ENCODE measurements at regions not wholly inside any gene's neighbourhood (a gene's known extent, or its start where the extent isn't known, plus 50 kb on each side); places are given as distances from the start of the nearest gene placed in this dataset.

DNA sequence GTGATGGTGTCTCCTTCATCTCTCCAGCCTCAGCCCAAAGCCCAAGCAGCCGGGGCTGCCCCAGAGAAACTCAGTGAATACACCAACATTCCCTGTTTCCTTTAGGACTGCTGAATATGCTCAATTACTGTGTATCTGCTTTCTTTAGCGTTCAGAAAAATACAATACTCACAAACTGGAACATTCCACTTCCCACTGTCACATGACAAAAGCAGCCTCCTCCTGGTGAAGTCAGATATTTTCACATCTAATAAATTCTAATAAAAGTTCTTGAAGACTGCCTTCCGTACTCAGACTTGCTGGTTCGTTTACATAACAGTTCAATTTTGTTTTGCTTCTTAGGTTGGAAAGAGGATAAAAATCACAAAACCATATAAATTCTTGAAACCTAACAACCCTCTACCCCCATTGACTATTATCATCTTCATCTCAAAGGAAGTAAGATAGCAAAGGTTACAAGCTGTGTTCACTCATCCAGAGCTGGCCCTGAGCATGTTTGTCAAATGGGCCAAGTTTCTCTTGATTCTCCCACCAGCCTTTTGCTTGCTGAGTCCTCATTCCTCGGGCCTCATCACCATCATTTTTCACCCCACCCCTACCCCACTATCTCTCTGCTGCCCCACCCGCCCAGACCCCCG, 190.8 kb upstream of the HNRNPA3 start:
- Histone ChIP-seq H3K27ac (no peak overlapping the region), H3K4me3 (no peak overlapping the region), H3K36me3 (no peaks in the 10 kb centered on the region), H3K9me3 (no peaks in the 10 kb centered on the region), H3K4me1 (peaks cover 0 to 8% of the 10 kb centered on the region in 2 donors), H3K27me3 (no peaks in the 10 kb centered on the region)
- TF ChIP-seq POLR2A (IDR thresholded peaks at IDR 0.05) = no peak
- TF ChIP-seq, protein P1, sequence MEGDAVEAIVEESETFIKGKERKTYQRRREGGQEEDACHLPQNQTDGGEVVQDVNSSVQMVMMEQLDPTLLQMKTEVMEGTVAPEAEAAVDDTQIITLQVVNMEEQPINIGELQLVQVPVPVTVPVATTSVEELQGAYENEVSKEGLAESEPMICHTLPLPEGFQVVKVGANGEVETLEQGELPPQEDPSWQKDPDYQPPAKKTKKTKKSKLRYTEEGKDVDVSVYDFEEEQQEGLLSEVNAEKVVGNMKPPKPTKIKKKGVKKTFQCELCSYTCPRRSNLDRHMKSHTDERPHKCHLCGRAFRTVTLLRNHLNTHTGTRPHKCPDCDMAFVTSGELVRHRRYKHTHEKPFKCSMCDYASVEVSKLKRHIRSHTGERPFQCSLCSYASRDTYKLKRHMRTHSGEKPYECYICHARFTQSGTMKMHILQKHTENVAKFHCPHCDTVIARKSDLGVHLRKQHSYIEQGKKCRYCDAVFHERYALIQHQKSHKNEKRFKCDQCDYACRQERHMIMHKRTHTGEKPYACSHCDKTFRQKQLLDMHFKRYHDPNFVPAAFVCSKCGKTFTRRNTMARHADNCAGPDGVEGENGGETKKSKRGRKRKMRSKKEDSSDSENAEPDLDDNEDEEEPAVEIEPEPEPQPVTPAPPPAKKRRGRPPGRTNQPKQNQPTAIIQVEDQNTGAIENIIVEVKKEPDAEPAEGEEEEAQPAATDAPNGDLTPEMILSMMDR (IDR thresholded peaks at IDR 0.05 in 4 of 5, conservative IDR thresholded peaks at IDR 0.05 in 1 of 5) = no peak
- ATAC-seq (no peak), DNase-seq (no peak)
- intact Hi-C loops (cut with DNase I; ENCODE audit: low total_unique reads) (no loop called here), in situ Hi-C loops (cut with MboI; ENCODE audit: low sequenced_read_pairs in 4 of 4) (no loop called here)

GRCh38 chr2:177024765-177025164, 187.8 kb upstream of the HNRNPA3 start:
- H3K27me3 ChIP-seq = no peaks in the 10 kb centered on the region
- intact Hi-C loops (cut with DNase I; ENCODE audit: low total_unique reads) = no loop called here
- H3K36me3 ChIP-seq = no peaks in the 10 kb centered on the region
- peaks cover 0 to 8% of the 10 kb centered on the region in 2 donors for H3K4me1 ChIP-seq
- no peak overlapping the region for H3K4me3 ChIP-seq
- in situ Hi-C loops (cut with MboI; ENCODE audit: low sequenced_read_pairs in 4 of 4) = no loop called here
- no peak for TF ChIP-seq POLR2A (IDR thresholded peaks at IDR 0.05)
- TF ChIP-seq, protein P1 (IDR thresholded peaks at IDR 0.05 in 4 of 5, conservative IDR thresholded peaks at IDR 0.05 in 1 of 5) = no peak
- no peak overlapping the region for H3K27ac ChIP-seq
- no peaks in the 10 kb centered on the region for H3K9me3 ChIP-seq
- ATAC-seq = no peak
- no peak for DNase-seq

GRCh38 chr2:177026253-177026652, 186.3 kb upstream of the HNRNPA3 start:
- ATAC-seq (no peak), DNase-seq (no peak)
- Histone ChIP-seq H3K4me3 (no peak overlapping the region), H3K27ac (no peak overlapping the region), H3K9me3 (no peaks in the 10 kb centered on the region), H3K4me1 (peaks cover 0 to 8% of the 10 kb centered on the region in 2 donors), H3K27me3 (no peaks in the 10 kb centered on the region), H3K36me3 (no peaks in the 10 kb centered on the region)
- TF ChIP-seq, protein P1 (IDR thresholded peaks at IDR 0.05 in 4 of 5, conservative IDR thresholded peaks at IDR 0.05 in 1 of 5) = no peak
- no peak for TF ChIP-seq POLR2A (IDR thresholded peaks at IDR 0.05)
- in situ Hi-C loops (cut with MboI; ENCODE audit: low sequenced_read_pairs in 4 of 4) (no loop called here), intact Hi-C loops (cut with DNase I; ENCODE audit: low total_unique reads) (no loop called here)

DNA sequence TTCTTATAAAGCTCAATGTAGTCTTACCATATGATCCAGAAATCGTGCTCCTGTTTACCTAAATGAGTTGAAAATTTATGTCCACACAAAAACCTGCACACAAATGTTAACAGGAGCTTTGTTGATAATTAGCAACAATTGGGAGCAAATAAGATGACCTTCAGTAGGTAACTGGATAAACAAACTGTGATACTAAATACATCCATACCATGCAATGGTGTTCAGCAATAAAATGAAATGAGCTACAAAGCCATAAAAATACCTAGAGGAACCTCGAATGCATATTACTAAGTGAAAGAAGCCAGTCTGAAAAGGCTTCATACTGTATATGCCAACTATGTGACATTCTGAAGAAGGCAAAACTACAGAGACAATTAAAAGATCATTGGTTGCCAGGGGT, 185.6 kb upstream of the HNRNPA3 start:
- no peaks in the 10 kb centered on the region for H3K27me3 ChIP-seq
- no peaks in the 10 kb centered on the region for H3K36me3 ChIP-seq
- H3K27ac ChIP-seq = no peak overlapping the region
- DNase-seq (no peak), ATAC-seq (no peak)
- H3K9me3 ChIP-seq = no peaks in the 10 kb centered on the region
- in situ Hi-C loops (cut with MboI; ENCODE audit: low sequenced_read_pairs in 4 of 4) (no loop called here), intact Hi-C loops (cut with DNase I; ENCODE audit: low total_unique reads) (no loop called here)
- H3K4me1 ChIP-seq = peaks cover 0 to 8% of the 10 kb centered on the region in 2 donors
- no peak overlapping the region for H3K4me3 ChIP-seq
- TF ChIP-seq, protein P1 (IDR thresholded peaks at IDR 0.05 in 4 of 5, conservative IDR thresholded peaks at IDR 0.05 in 1 of 5) = no peak
- no peak for TF ChIP-seq POLR2A (IDR thresholded peaks at IDR 0.05)

DNA sequence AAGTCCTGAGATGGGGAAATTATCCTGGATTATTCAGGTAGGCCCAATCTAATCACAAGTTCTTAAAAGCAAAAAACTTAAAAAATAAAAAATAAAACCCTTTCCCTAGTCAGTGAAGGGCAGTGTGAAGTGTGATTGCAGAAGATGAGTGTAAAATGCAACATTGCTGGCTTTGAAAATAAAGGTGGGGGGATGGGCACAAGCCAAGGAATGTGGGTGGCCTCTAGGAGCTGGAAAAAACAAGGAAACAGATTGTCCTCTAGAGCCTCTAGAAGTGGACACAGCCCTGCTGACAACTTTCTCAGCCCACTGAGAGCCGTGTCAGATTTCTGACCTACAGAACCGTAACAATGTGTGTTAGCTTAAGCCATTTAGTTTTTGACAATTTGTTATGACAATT, 184.3 kb upstream of the HNRNPA3 start:
- in situ Hi-C loops (cut with MboI; ENCODE audit: low sequenced_read_pairs in 4 of 4) (no loop called here), intact Hi-C loops (cut with DNase I; ENCODE audit: low total_unique reads) (no loop called here)

More for the DNA sequence above, 184.3 kb upstream of the HNRNPA3 start:
- H3K9me3 ChIP-seq = no peaks in the 10 kb centered on the region
- H3K4me3 ChIP-seq = no peak overlapping the region
- TF ChIP-seq POLR2A (IDR thresholded peaks at IDR 0.05) = no peak
- H3K27me3 ChIP-seq = no peaks in the 10 kb centered on the region
- DNase-seq (no peak), ATAC-seq (no peak)
- no peak overlapping the region for H3K27ac ChIP-seq
- H3K36me3 ChIP-seq = no peaks in the 10 kb centered on the region
- H3K4me1 ChIP-seq = peaks cover 0 to 8% of the 10 kb centered on the region in 2 donors
